Stomach (tissue), 4 donors: ENCODE measurements at regions not wholly inside any gene's neighbourhood (a gene's known extent, or its start where the extent isn't known, plus 50 kb on each side); places are given as distances from the start of the nearest gene placed in this dataset.

Source experiments
- CTCF ChIP-seq, 7 experiments: fragments of 450-650 bp in 4 of 7; fragments of 200-600 bp in 3 of 7; sonication (generic) in 3 of 7; IDR thresholded peaks; one replicate each; pipeline ENCODE4 v1.5.1; 2016 to 2019; ENCODE audit warnings: antibody characterized with exemption in 7 of 7, control low read depth in 2 of 7, mild to moderate bottlenecking in 1 of 7
- POLR2A ChIP-seq, 4 donors: fragments of 450-650 bp; IDR thresholded peaks; one replicate each; pipeline ENCODE4 v1.6.1; 2016; ENCODE audit warnings: antibody characterized with exemption in 4 of 4, control low read depth in 2 of 4, mild to moderate bottlenecking in 1 of 4, moderate library complexity in 1 of 4

GRCh38 chr11:70495351-70496310 lies 97.3 kb downstream of the CTTN start:
- no peak for TF ChIP-seq CTCF (IDR thresholded peaks at IDR 0.05)
- TF ChIP-seq POLR2A (IDR thresholded peaks at IDR 0.05) = no peak
